Skeletal muscle tissue (tissue), 3 donors: ENCODE measurements at regions not wholly inside any gene's neighbourhood (a gene's known extent, or its start where the extent isn't known, plus 50 kb on each side); places are given as distances from the start of the nearest gene placed in this dataset.

ENCODE experiments used
- H3K27ac ChIP-seq: one replicate; pipeline ENCODE4 v1.7.0; 2013; ENCODE audit warnings: mild to moderate bottlenecking, low read depth, low read length, inconsistent platforms
- H3K27me3 ChIP-seq, 3 donors: one replicate each; pipeline ENCODE4 v1.7.0; 2013; ENCODE audit warnings: low read length in 3 of 3; ENCODE audit not compliant: control insufficient read depth in 3 of 3, insufficient read depth in 3 of 3
- H3K36me3 ChIP-seq, 3 donors: one replicate each; pipeline ENCODE4 v1.7.0; 2013; ENCODE audit warnings: low read length in 3 of 3; ENCODE audit not compliant: control insufficient read depth in 3 of 3, insufficient read depth in 3 of 3
- H3K4me1 ChIP-seq, 3 donors: one replicate each; pipeline ENCODE4 v1.7.0; 2013; ENCODE audit warnings: low read length in 3 of 3, mild to moderate bottlenecking in 3 of 3; ENCODE audit not compliant: control insufficient read depth in 3 of 3, insufficient read depth in 3 of 3
- H3K4me3 ChIP-seq, 3 donors: one replicate each; pipeline ENCODE4 v1.7.0; 2013; ENCODE audit warnings: low read length in 3 of 3
- H3K9ac ChIP-seq, 3 donors: one replicate each; pipeline ENCODE4 v1.7.0; 2013; ENCODE audit warnings: low read length in 3 of 3, mild to moderate bottlenecking in 3 of 3, moderate library complexity in 2 of 3, low read depth in 1 of 3
- H3K9me3 ChIP-seq, 3 donors: one replicate each; pipeline ENCODE4 v1.7.0; 2013; ENCODE audit warnings: low read length in 3 of 3; ENCODE audit not compliant: control insufficient read depth in 3 of 3
- donor health status: Osteomylitis.

- no peak overlapping the region for H3K27ac ChIP-seq
- no peaks in the 10 kb centered on the region for H3K9me3 ChIP-seq
- no peaks in the 10 kb centered on the region for H3K4me1 ChIP-seq
- no peaks in the 10 kb centered on the region for H3K27me3 ChIP-seq
- H3K9ac ChIP-seq = no peak overlapping the region
- no peak overlapping the region for H3K4me3 ChIP-seq
- no peaks in the 10 kb centered on the region for H3K36me3 ChIP-seq
Observed at GRCh38 chr2:19753818-19754217, 148.0 kb downstream of the TTC32 start.

- no peak overlapping the region for H3K9ac ChIP-seq
- no peaks in the 10 kb centered on the region for H3K36me3 ChIP-seq
- no peaks in the 10 kb centered on the region for H3K27me3 ChIP-seq
- H3K27ac ChIP-seq = no peak overlapping the region
- no peak overlapping the region for H3K4me3 ChIP-seq
- no peaks in the 10 kb centered on the region for H3K9me3 ChIP-seq
- no peaks in the 10 kb centered on the region for H3K4me1 ChIP-seq
Observed at GRCh38 chr2:19753314-19753713, 148.5 kb downstream of the TTC32 start.

GRCh38 chr2:19752500-19752899 lies 149.3 kb downstream of the TTC32 start:
- H3K36me3 ChIP-seq = no peaks in the 10 kb centered on the region
- H3K4me3 ChIP-seq = no peak overlapping the region
- H3K27me3 ChIP-seq = no peaks in the 10 kb centered on the region
- no peak overlapping the region for H3K27ac ChIP-seq
- H3K9me3 ChIP-seq = no peaks in the 10 kb centered on the region
- H3K4me1 ChIP-seq = peaks cover 0 to 4% (median under 1%) of the 10 kb centered on the region in 3 donors
- no peak overlapping the region for H3K9ac ChIP-seq

DNA sequence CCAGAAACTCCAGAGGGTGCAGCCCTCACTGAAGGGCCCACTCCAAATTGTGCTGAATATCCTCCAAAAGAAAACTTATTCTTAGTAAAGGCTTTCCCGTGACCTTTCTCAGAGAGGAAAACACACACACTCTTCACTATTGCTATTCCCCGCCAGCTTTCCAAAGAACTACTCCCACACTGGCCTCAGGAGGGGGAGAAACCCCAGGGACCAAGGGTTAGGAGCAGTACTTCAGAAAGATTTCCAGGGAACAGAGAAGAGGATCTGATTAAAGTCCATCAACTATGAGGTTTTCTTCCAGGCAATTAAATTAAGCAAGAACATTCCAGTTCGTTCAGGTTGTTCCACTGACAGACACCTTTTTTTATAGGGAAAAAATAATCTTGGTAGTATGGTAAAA lies 150.2 kb downstream of the TTC32 start:
- Histone ChIP-seq H3K36me3 (no peaks in the 10 kb centered on the region), H3K4me3 (no peak overlapping the region), H3K27ac (no peak overlapping the region), H3K9me3 (no peaks in the 10 kb centered on the region), H3K27me3 (no peaks in the 10 kb centered on the region), H3K4me1 (peaks cover 3 to 10% (median 6%) of the 10 kb centered on the region in 3 donors), H3K9ac (no peak overlapping the region)

DNA sequence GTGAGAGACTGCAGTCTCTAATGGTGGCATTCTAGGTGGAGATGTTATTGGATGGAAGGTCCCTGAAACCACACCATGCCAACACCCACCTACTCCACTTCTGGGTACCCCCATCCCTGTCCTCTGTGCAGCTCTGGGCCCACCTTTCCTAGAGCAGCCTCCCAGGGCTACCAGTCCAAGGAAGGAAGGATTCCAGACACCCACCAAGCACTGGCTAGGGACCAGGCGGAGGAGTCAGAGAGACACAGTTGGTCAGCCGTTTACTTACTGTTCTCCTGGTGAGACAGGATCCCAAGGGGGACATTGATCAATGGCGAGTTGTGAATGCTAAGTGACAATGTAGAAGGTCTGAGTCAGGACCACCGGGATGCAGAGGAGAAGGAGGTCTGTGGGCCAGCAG lies 151.6 kb downstream of the TTC32 start:
- H3K27me3 ChIP-seq = no peaks in the 10 kb centered on the region
- no peaks in the 10 kb centered on the region for H3K9me3 ChIP-seq
- peaks cover 3 to 10% (median 6%) of the 10 kb centered on the region in 3 donors for H3K4me1 ChIP-seq
- H3K9ac ChIP-seq = no peak overlapping the region
- H3K27ac ChIP-seq = no peak overlapping the region
- no peak overlapping the region for H3K4me3 ChIP-seq
- H3K36me3 ChIP-seq = no peaks in the 10 kb centered on the region

DNA sequence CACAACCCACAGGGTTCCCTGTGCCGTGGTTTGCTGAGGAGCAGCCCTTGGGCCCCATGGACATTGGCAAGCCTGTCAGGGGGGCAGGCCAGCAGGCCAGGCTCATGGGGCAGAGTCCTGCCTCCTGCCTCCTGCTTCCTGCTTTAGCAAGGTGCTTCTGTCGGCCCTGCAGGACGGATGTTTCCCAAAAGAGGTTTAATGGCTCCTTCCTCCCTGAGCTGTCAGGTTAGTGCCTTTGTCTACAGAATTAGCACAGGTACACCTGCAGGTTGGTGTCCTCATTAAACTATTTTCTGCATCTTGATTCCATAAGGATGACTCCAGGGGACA lies 152.3 kb downstream of the TTC32 start:
- H3K9ac ChIP-seq = no peak overlapping the region
- no peaks in the 10 kb centered on the region for H3K36me3 ChIP-seq
- no peak overlapping the region for H3K27ac ChIP-seq
- H3K4me3 ChIP-seq = no peak overlapping the region
- H3K27me3 ChIP-seq = no peaks in the 10 kb centered on the region
- H3K9me3 ChIP-seq = no peaks in the 10 kb centered on the region
- H3K4me1 ChIP-seq = peaks cover 3 to 10% (median 6%) of the 10 kb centered on the region in 3 donors

GRCh38 chr2:19748711-19749506 lies 152.9 kb downstream of the TTC32 start:
- Histone ChIP-seq H3K9me3 (no peaks in the 10 kb centered on the region), H3K4me3 (no peak overlapping the region), H3K9ac (no peak overlapping the region), H3K27ac (no peak overlapping the region), H3K4me1 (peaks cover 3 to 10% (median 6%) of the 10 kb centered on the region in 3 donors), H3K36me3 (no peaks in the 10 kb centered on the region), H3K27me3 (no peaks in the 10 kb centered on the region)

DNA sequence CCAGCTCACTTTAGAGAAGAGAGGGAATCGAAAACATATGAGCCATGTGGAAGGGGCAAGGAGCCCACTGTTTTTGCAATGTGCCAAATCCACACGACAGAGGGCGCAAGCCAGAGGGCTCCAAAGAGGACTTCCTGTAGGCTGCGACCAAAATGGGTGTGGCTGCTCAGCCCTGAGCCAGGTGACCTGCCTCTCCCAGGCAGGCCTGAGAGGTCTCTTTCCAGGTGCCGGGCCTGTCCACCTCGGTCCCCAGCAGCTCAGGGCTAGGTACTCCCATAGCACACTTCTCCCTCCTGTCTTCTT lies 153.8 kb downstream of the TTC32 start:
- Histone ChIP-seq H3K4me1 (peaks cover 3 to 10% (median 6%) of the 10 kb centered on the region in 3 donors), H3K4me3 (no peak overlapping the region), H3K9ac (no peak overlapping the region), H3K27me3 (no peaks in the 10 kb centered on the region), H3K36me3 (no peaks in the 10 kb centered on the region), H3K27ac (no peak overlapping the region), H3K9me3 (no peaks in the 10 kb centered on the region)

DNA sequence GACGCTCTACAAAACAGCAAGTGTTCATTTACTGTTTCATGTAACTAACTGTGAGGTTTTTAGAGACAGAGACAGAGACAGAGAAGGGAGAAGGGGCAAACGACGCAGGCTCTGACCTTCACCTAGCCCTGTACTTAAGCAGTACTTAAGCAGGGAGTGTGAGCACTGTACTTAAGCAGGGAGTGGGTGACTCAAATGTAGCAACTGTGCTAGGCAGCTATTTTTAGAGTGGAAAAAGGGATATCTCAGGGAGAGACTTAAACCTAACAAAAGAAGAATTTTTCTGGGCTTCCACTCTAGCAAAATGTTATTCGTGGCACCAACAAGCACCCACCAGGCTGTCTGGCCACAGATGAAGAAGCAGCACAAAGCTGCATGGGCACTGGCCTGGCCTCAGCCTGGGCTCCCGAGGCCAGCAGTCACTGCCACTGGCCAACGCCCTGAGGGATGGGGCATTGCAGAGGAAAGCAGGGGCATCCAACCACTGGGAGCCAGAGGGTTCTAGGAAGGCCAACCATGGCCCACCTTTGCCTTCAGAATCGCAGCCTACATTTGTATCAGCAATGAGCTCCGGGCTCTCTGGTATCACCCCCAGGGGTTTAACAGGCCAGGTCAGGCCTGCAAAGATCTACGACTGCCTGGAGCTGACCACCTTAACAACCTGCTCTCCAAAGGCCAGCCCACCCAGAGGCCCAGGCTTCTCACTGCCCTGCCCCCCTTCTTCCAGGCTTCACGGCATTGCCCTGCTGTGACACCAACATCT lies 154.3 kb downstream of the TTC32 start:
- Histone ChIP-seq H3K4me3 (no peak overlapping the region), H3K9me3 (no peaks in the 10 kb centered on the region), H3K9ac (no peak overlapping the region), H3K4me1 (peaks cover 3 to 10% (median 6%) of the 10 kb centered on the region in 3 donors), H3K27ac (no peak overlapping the region), H3K27me3 (no peaks in the 10 kb centered on the region), H3K36me3 (no peaks in the 10 kb centered on the region)

- Histone ChIP-seq H3K9ac (no peak overlapping the region), H3K4me3 (no peak overlapping the region), H3K4me1 (peaks cover 3 to 10% (median 6%) of the 10 kb centered on the region in 3 donors), H3K27ac (no peak overlapping the region), H3K9me3 (no peaks in the 10 kb centered on the region), H3K36me3 (no peaks in the 10 kb centered on the region), H3K27me3 (no peaks in the 10 kb centered on the region)
Observed at GRCh38 chr2:19746611-19747309, 155.0 kb downstream of the TTC32 start.
